Stimulated activated CD8-positive, alpha-beta memory T cell treated with anti-CD3 and anti-CD28 coated beads, Interleukin-4, amount 100 ng/mL, for 1 hour (primary cell): ENCODE measurements at regions not wholly inside any gene's neighbourhood (a gene's known extent, or its start where the extent isn't known, plus 50 kb on each side); places are given as distances from the start of the nearest gene placed in this dataset.

Experiments used
- DNase-seq, 2 donors: peaks; one replicate each; pipeline ENCODE4 v3.0.0-alpha.2; 2020; ENCODE audit warnings: low read depth in 2 of 2, low spot score in 1 of 2

GRCh38 chr13:78428646-78429045, 174.7 kb downstream of the POU4F1 start:
- DNase-seq: no peak

- no peak for DNase-seq
Observed at GRCh38 chr13:78426183-78426582, 177.2 kb downstream of the POU4F1 start.

GRCh38 chr13:78420814-78421213, 182.5 kb downstream of the POU4F1 start:
- DNase-seq: no peak

GRCh38 chr13:78413887-78414553, 189.3 kb downstream of the POU4F1 start:
- DNase-seq: no peak

GRCh38 chr13:78410847-78411246, 192.5 kb downstream of the POU4F1 start:
- DNase-seq: no peak

- no peak for DNase-seq
Observed at GRCh38 chr13:78410164-78410563, 193.2 kb downstream of the POU4F1 start.

- no peak for DNase-seq
Observed at GRCh38 chr13:78409172-78409571, 194.2 kb downstream of the POU4F1 start.

GRCh38 chr13:78404846-78405360, 198.4 kb downstream of the POU4F1 start:
- DNase-seq: no peak

GRCh38 chr13:78402708-78403400, 200.5 kb downstream of the POU4F1 start:
- DNase-seq: no peak

GRCh38 chr13:78401873-78402707, 201.3 kb downstream of the POU4F1 start:
- no peak for DNase-seq

- no peak for DNase-seq
Observed at GRCh38 chr13:78398743-78399410, 204.5 kb downstream of the POU4F1 start.

- DNase-seq: no peak
Observed at GRCh38 chr13:78393286-78394142, 209.8 kb downstream of the POU4F1 start.

- no peak for DNase-seq
Observed at GRCh38 chr13:78383899-78384298, 219.5 kb downstream of the POU4F1 start.

- DNase-seq: no peak
Observed at GRCh38 chr13:78383071-78383484, 220.3 kb downstream of the POU4F1 start.

GRCh38 chr13:78382491-78382890, 220.9 kb downstream of the POU4F1 start:
- no peak for DNase-seq

- DNase-seq: no peak
Observed at GRCh38 chr13:78376822-78377221, 226.5 kb downstream of the POU4F1 start.

- no peak for DNase-seq
Observed at GRCh38 chr13:78376033-78376432, 227.3 kb downstream of the POU4F1 start.

GRCh38 chr13:78372581-78372980, 230.8 kb downstream of the POU4F1 start:
- DNase-seq: no peak

- DNase-seq: no peak
Observed at GRCh38 chr13:78370231-78370630, 233.1 kb downstream of the POU4F1 start.

- DNase-seq: no peak
Observed at GRCh38 chr13:78364711-78365110, 238.6 kb downstream of the POU4F1 start.
